Adrenal gland (tissue), 5 donors: ENCODE measurements at regions not wholly inside any gene's neighbourhood (a gene's known extent, or its start where the extent isn't known, plus 50 kb on each side); places are given as distances from the start of the nearest gene placed in this dataset.

ENCODE experiments used
- POLR2A ChIP-seq, 2 donors: fragments of 450-650 bp; IDR thresholded peaks; one replicate each; pipeline ENCODE4 v1.6.1; 2017; ENCODE audit warnings: antibody characterized with exemption in 2 of 2, mild to moderate bottlenecking in 2 of 2, moderate library complexity in 1 of 2
- TF ChIP-seq, protein P1 (sequence below), 6 experiments: fragments of 450-650 bp in 4 of 6; fragments of 200-600 bp in 2 of 6; sonication (generic) in 1 of 6; IDR thresholded peaks; 1 replicate in 5 of 6; 2 replicates in 1 of 6; pipeline versions ENCODE4 v1.5.1 to v1.8.0; 2016 to 2021; ENCODE audit warnings: antibody characterized with exemption in 6 of 6, mild to moderate bottlenecking in 2 of 6, moderate library complexity in 1 of 6
- donor health status: DM: no; HTN: no; CAD: no.

- TF ChIP-seq, protein P1, sequence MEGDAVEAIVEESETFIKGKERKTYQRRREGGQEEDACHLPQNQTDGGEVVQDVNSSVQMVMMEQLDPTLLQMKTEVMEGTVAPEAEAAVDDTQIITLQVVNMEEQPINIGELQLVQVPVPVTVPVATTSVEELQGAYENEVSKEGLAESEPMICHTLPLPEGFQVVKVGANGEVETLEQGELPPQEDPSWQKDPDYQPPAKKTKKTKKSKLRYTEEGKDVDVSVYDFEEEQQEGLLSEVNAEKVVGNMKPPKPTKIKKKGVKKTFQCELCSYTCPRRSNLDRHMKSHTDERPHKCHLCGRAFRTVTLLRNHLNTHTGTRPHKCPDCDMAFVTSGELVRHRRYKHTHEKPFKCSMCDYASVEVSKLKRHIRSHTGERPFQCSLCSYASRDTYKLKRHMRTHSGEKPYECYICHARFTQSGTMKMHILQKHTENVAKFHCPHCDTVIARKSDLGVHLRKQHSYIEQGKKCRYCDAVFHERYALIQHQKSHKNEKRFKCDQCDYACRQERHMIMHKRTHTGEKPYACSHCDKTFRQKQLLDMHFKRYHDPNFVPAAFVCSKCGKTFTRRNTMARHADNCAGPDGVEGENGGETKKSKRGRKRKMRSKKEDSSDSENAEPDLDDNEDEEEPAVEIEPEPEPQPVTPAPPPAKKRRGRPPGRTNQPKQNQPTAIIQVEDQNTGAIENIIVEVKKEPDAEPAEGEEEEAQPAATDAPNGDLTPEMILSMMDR (IDR thresholded peaks at IDR 0.05): no peak
- no peak for TF ChIP-seq POLR2A (IDR thresholded peaks at IDR 0.05)
These were observed 1465.1 kb upstream of the C9orf72 start for GRCh38 chr9:29038332-29038731.
